SK-N-MC (cell line): ENCODE measurements at regions not wholly inside any gene's neighbourhood (a gene's known extent, or its start where the extent isn't known, plus 50 kb on each side); places are given as distances from the start of the nearest gene placed in this dataset.

Source experiments
- EZH2 ChIP-seq: fragments of 200-600 bp; sonication (generic); IDR thresholded peaks from one replicate; pipeline ENCODE4 v1.6.1; 2017; ENCODE audit warnings: antibody characterized with exemption
- FOXP2 ChIP-seq: optimal IDR thresholded peaks from 2 replicates; pipeline ENCODE3; 2011; ENCODE audit warnings: mild to moderate bottlenecking, moderate library complexity; ENCODE audit not compliant: insufficient read depth; ENCODE audit errors: extremely low read length, control extremely low read depth
- POLR2AphosphoS5 ChIP-seq: IDR thresholded peaks from 2 replicates; pipeline ENCODE4 v1.6.1; 2012; ENCODE audit warnings: mild to moderate bottlenecking, low read depth, low read length, borderline replicate concordance

GRCh38 chr10:23718946-23719345, 280.1 kb downstream of the OTUD1 start:
- TF ChIP-seq EZH2 (no peak), POLR2AphosphoS5 (no peak), FOXP2 (no peak)
